Mucosa of stomach (tissue), 1 donor: ENCODE measurements at regions not wholly inside any gene's neighbourhood (a gene's known extent, or its start where the extent isn't known, plus 50 kb on each side); places are given as distances from the start of the nearest gene placed in this dataset.

ENCODE experiments used
- H3K27me3 ChIP-seq: one replicate; pipeline ENCODE4 v1.7.0; 2013; ENCODE audit warnings: mild to moderate bottlenecking, low read length; ENCODE audit not compliant: control insufficient read depth, insufficient read depth
- H3K36me3 ChIP-seq: one replicate; pipeline ENCODE4 v1.7.0; 2013; ENCODE audit warnings: low read length; ENCODE audit not compliant: control insufficient read depth, insufficient read depth
- H3K4me1 ChIP-seq: one replicate; pipeline ENCODE4 v1.7.0; 2013; ENCODE audit warnings: mild to moderate bottlenecking, low read length; ENCODE audit not compliant: control insufficient read depth, insufficient read depth
- H3K4me3 ChIP-seq: one replicate; pipeline ENCODE4 v1.7.0; 2013; ENCODE audit warnings: low read length
- H3K9ac ChIP-seq: one replicate; pipeline ENCODE4 v1.7.0; 2013; ENCODE audit warnings: mild to moderate bottlenecking, low read length, moderate library complexity
- H3K9me3 ChIP-seq: one replicate; pipeline ENCODE4 v1.7.0; 2013; ENCODE audit warnings: mild to moderate bottlenecking, low read length, moderate library complexity; ENCODE audit not compliant: control insufficient read depth
- donor health status: Pancreatic carcinoma.

GRCh38 chr2:118535171-118535817 is 312.2 kb downstream of the EN1 start:
- Histone ChIP-seq H3K9ac (no peak overlapping the region), H3K36me3 (no peaks in the 10 kb centered on the region), H3K27me3 (no peaks in the 10 kb centered on the region), H3K4me1 (no peaks in the 10 kb centered on the region), H3K4me3 (no peak overlapping the region), H3K9me3 (no peaks in the 10 kb centered on the region)

- Histone ChIP-seq H3K36me3 (no peaks in the 10 kb centered on the region), H3K4me3 (no peak overlapping the region), H3K4me1 (no peaks in the 10 kb centered on the region), H3K9ac (no peak overlapping the region), H3K27me3 (no peaks in the 10 kb centered on the region), H3K9me3 (no peaks in the 10 kb centered on the region)
These were observed 316.5 kb downstream of the EN1 start for GRCh38 chr2:118530976-118531375.

- Histone ChIP-seq H3K4me1 (no peaks in the 10 kb centered on the region), H3K9ac (no peak overlapping the region), H3K4me3 (no peak overlapping the region), H3K27me3 (no peaks in the 10 kb centered on the region), H3K36me3 (no peaks in the 10 kb centered on the region), H3K9me3 (no peaks in the 10 kb centered on the region)
These were observed 317.4 kb downstream of the EN1 start for GRCh38 chr2:118529908-118530599.

- Histone ChIP-seq H3K36me3 (no peaks in the 10 kb centered on the region), H3K4me1 (no peaks in the 10 kb centered on the region), H3K9ac (no peak overlapping the region), H3K27me3 (no peaks in the 10 kb centered on the region), H3K9me3 (no peaks in the 10 kb centered on the region), H3K4me3 (no peak overlapping the region)
These were observed 319.9 kb downstream of the EN1 start for GRCh38 chr2:118527571-118527970.

- no peaks in the 10 kb centered on the region for H3K9me3 ChIP-seq
- no peaks in the 10 kb centered on the region for H3K27me3 ChIP-seq
- no peaks in the 10 kb centered on the region for H3K4me1 ChIP-seq
- no peaks in the 10 kb centered on the region for H3K36me3 ChIP-seq
- no peak overlapping the region for H3K4me3 ChIP-seq
- no peak overlapping the region for H3K9ac ChIP-seq
These were observed 322.1 kb downstream of the EN1 start for GRCh38 chr2:118525346-118525745.

- no peaks in the 10 kb centered on the region for H3K9me3 ChIP-seq
- H3K9ac ChIP-seq: no peak overlapping the region
- no peak overlapping the region for H3K4me3 ChIP-seq
- no peaks in the 10 kb centered on the region for H3K36me3 ChIP-seq
- H3K27me3 ChIP-seq: no peaks in the 10 kb centered on the region
- no peaks in the 10 kb centered on the region for H3K4me1 ChIP-seq
These were observed 322.5 kb downstream of the EN1 start for GRCh38 chr2:118524911-118525310.

GRCh38 chr2:118523761-118524160 is 323.7 kb downstream of the EN1 start:
- Histone ChIP-seq H3K4me1 (no peaks in the 10 kb centered on the region), H3K9me3 (no peaks in the 10 kb centered on the region), H3K4me3 (no peak overlapping the region)

GRCh38 chr2:118521960-118522359 is 325.5 kb downstream of the EN1 start:
- H3K36me3 ChIP-seq: no peaks in the 10 kb centered on the region
- no peak overlapping the region for H3K9ac ChIP-seq
- H3K27me3 ChIP-seq: no peaks in the 10 kb centered on the region
- H3K9me3 ChIP-seq: no peaks in the 10 kb centered on the region
- no peaks in the 10 kb centered on the region for H3K4me1 ChIP-seq
- no peak overlapping the region for H3K4me3 ChIP-seq

More at GRCh38 chr2:118523761-118524160, 323.7 kb downstream of the EN1 start:
- H3K9ac ChIP-seq: no peak overlapping the region
- no peaks in the 10 kb centered on the region for H3K27me3 ChIP-seq
- H3K36me3 ChIP-seq: no peaks in the 10 kb centered on the region

GRCh38 chr2:118521272-118521671 is 326.2 kb downstream of the EN1 start:
- H3K4me1 ChIP-seq: no peaks in the 10 kb centered on the region
- H3K27me3 ChIP-seq: no peaks in the 10 kb centered on the region
- no peaks in the 10 kb centered on the region for H3K36me3 ChIP-seq
- H3K9me3 ChIP-seq: no peaks in the 10 kb centered on the region
- no peak overlapping the region for H3K4me3 ChIP-seq
- H3K9ac ChIP-seq: no peak overlapping the region

- H3K9me3 ChIP-seq: no peaks in the 10 kb centered on the region
- H3K4me3 ChIP-seq: no peak overlapping the region
- no peaks in the 10 kb centered on the region for H3K36me3 ChIP-seq
- no peaks in the 10 kb centered on the region for H3K27me3 ChIP-seq
- no peaks in the 10 kb centered on the region for H3K4me1 ChIP-seq
- no peak overlapping the region for H3K9ac ChIP-seq
These were observed 327.2 kb downstream of the EN1 start for GRCh38 chr2:118520246-118520645.

- Histone ChIP-seq H3K9ac (no peak overlapping the region), H3K4me1 (no peaks in the 10 kb centered on the region), H3K27me3 (no peaks in the 10 kb centered on the region), H3K36me3 (no peaks in the 10 kb centered on the region), H3K9me3 (no peaks in the 10 kb centered on the region), H3K4me3 (no peak overlapping the region)
These were observed 327.9 kb downstream of the EN1 start for GRCh38 chr2:118519511-118519910.

- H3K4me3 ChIP-seq: no peak overlapping the region
These were observed 336.6 kb downstream of the EN1 start for GRCh38 chr2:118510807-118511206.

More at GRCh38 chr2:118510807-118511206, 336.6 kb downstream of the EN1 start:
- no peaks in the 10 kb centered on the region for H3K4me1 ChIP-seq
- H3K36me3 ChIP-seq: no peaks in the 10 kb centered on the region
- no peaks in the 10 kb centered on the region for H3K9me3 ChIP-seq
- H3K27me3 ChIP-seq: no peaks in the 10 kb centered on the region
- H3K9ac ChIP-seq: no peak overlapping the region
